RWPE2 (cell line): ENCODE measurements at regions not wholly inside any gene's neighbourhood (a gene's known extent, or its start where the extent isn't known, plus 50 kb on each side); places are given as distances from the start of the nearest gene placed in this dataset.
A peak's percentile ranks its signal among the peaks of the same experiment; 100 is the strongest.

Source experiments
- ATAC-seq: fragments of 200-7000 bp; cut with Tn5 transposase; 3 replicates; pipeline ENCODE4 v1.9.1; 2021; ENCODE audit warnings: low read depth
- DNase-seq: peaks from one replicate; pipeline ENCODE4 v3.0.0-alpha.2; 2020; ENCODE audit warnings: low spot score
- H3K27ac ChIP-seq: fragments of 450-650 bp; 2 replicates; pipeline ENCODE4 v1.5.1; 2017; ENCODE audit warnings: mild to moderate bottlenecking; ENCODE audit not compliant: poor library complexity, severe bottlenecking
- H3K27me3 ChIP-seq: fragments of 250-450 bp; sonication (Bioruptor Pico); 2 replicates; pipeline ENCODE4 v1.5.1; 2021; ENCODE audit warnings: mild to moderate bottlenecking, moderate library complexity; ENCODE audit not compliant: insufficient read depth, poor library complexity, severe bottlenecking
- H3K36me3 ChIP-seq: fragments of 250-450 bp; sonication (Bioruptor Pico); 2 replicates; pipeline ENCODE4 v1.5.1; 2020; ENCODE audit warnings: low read depth, mild to moderate bottlenecking, moderate library complexity
- H3K4me1 ChIP-seq: fragments of 250-450 bp; sonication (Bioruptor Pico); 2 replicates; pipeline ENCODE4 v1.5.1; 2021; ENCODE audit warnings: mild to moderate bottlenecking, moderate library complexity; ENCODE audit not compliant: insufficient read depth, poor library complexity, severe bottlenecking
- H3K4me3 ChIP-seq: fragments of 250-450 bp; sonication (Bioruptor Pico); 2 replicates; pipeline ENCODE4 v1.5.1; 2021; ENCODE audit warnings: mild to moderate bottlenecking, moderate library complexity; ENCODE audit not compliant: severe bottlenecking
- H3K9me3 ChIP-seq: fragments of 250-450 bp; sonication (Bioruptor Pico); 2 replicates; pipeline ENCODE4 v1.5.1; 2021; ENCODE audit warnings: mild to moderate bottlenecking, moderate library complexity; ENCODE audit not compliant: severe bottlenecking
- CTCF ChIP-seq: fragments of 450-650 bp; IDR thresholded peaks from one replicate; pipeline ENCODE4 v1.5.1; 2017; ENCODE audit warnings: mild to moderate bottlenecking, moderate library complexity; ENCODE audit not compliant: poor library complexity, severe bottlenecking

DNA sequence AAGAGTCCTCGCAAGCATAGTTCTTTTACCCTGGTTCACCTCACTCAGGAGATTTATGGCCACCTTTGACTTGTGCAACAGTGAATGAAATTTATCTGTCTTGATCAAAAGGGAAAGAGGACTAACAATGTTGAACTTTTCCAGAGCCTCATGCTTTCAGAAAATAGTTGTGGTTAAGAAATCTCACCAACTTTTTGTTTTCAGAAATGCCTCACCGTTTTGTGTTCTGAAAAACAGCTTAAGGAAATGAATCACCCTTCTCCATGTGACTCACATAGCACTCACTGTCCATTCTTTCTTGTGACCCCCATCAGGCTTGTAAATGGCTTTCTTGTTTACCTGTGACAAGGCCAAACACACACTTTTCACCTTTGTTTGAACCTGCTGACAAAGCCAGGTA, 148.6 kb upstream of the FAM3C start:
- H3K27me3 ChIP-seq = no peaks in the 10 kb centered on the region
- TF ChIP-seq CTCF = no peak
- ATAC-seq (peak; percentile 94), DNase-seq (no peak)
- peaks cover 10% of the 10 kb centered on the region for H3K4me1 ChIP-seq
- H3K4me3 ChIP-seq = no peak overlapping the region
- H3K9me3 ChIP-seq = no peaks in the 10 kb centered on the region
- H3K27ac ChIP-seq = peak overlapping the region; percentile 58
- H3K36me3 ChIP-seq = no peaks in the 10 kb centered on the region

- no peak for TF ChIP-seq CTCF
- no peak for DNase-seq
- peaks cover 10% of the 10 kb centered on the region for H3K4me1 ChIP-seq
- H3K9me3 ChIP-seq = no peaks in the 10 kb centered on the region
- peak overlapping the region; percentile 58 for H3K27ac ChIP-seq
- no peak for ATAC-seq
- no peak overlapping the region for H3K4me3 ChIP-seq
- no peaks in the 10 kb centered on the region for H3K27me3 ChIP-seq
- H3K36me3 ChIP-seq = no peaks in the 10 kb centered on the region
Observed at GRCh38 chr7:121544238-121544637, 148.1 kb upstream of the FAM3C start.

- H3K4me1 ChIP-seq = peaks cover 10% of the 10 kb centered on the region
- no peaks in the 10 kb centered on the region for H3K9me3 ChIP-seq
- no peak overlapping the region for H3K4me3 ChIP-seq
- no peaks in the 10 kb centered on the region for H3K36me3 ChIP-seq
- no peak for ATAC-seq
- DNase-seq = no peak
- no peak for TF ChIP-seq CTCF
- H3K27me3 ChIP-seq = no peaks in the 10 kb centered on the region
- H3K27ac ChIP-seq = no peak overlapping the region
Observed at GRCh38 chr7:121541457-121541856, 145.3 kb upstream of the FAM3C start.

DNA sequence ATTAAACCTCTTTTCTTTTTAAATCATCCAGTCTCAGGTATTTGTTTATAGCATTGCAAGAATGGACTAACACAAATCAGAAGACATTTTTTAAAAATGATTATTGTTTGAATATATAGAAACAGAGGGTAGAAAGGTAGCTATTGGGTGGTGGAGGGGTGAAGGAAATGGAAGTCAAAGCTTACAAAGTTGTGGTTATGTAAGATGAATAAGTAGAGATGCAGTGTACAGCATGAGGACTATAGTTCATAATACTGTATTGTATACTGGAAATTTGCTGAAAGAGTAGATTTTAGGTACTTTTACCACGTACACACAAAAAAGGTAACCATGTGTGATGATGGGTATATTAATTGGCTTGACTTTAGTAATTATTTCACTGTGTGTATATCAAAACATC, 144.0 kb upstream of the FAM3C start:
- H3K27me3 ChIP-seq = no peaks in the 10 kb centered on the region
- H3K9me3 ChIP-seq = no peaks in the 10 kb centered on the region
- H3K4me3 ChIP-seq = no peak overlapping the region
- H3K36me3 ChIP-seq = no peaks in the 10 kb centered on the region
- TF ChIP-seq CTCF = no peak
- ATAC-seq = no peak
- H3K27ac ChIP-seq = no peak overlapping the region
- H3K4me1 ChIP-seq = peaks cover 10% of the 10 kb centered on the region
- DNase-seq = no peak

DNA sequence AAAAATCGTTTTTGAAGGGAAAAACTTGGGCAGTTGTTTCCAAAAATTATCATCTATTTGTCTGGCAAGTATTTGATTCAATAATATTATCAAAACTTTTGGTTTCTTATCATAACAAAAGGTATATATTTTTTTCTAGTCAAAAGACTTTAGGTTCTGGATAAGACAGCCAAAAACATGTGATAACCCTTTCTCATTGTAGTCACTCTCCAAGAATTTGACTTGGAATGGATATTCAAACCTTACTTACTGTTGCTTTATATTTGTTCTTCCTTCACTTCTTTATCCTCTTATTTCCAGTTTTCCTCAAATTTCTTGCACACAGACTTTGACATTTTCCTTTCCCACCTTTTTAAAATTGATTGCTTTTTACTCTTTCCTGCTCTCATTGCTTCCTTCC, 140.9 kb upstream of the FAM3C start:
- TF ChIP-seq CTCF = no peak
- Histone ChIP-seq H3K4me3 (no peak overlapping the region), H3K27ac (no peak overlapping the region), H3K4me1 (no peaks in the 10 kb centered on the region), H3K36me3 (no peaks in the 10 kb centered on the region), H3K27me3 (no peaks in the 10 kb centered on the region), H3K9me3 (no peaks in the 10 kb centered on the region)
- ATAC-seq (no peak), DNase-seq (no peak)
